ENCODE measurements at regions not wholly inside any gene's neighbourhood (a gene's known extent, or its start where the extent isn't known, plus 50 kb on each side); places are given as distances from the start of the nearest gene placed in this dataset.

GRCh38 chr1:234907208-234907939 lies 221.3 kb downstream of the TOMM20 start:
- peak overlapping the region in 1 of 2 donors; percentile 52 for H3K27ac Mint-ChIP-seq
- no peak overlapping the region for H3K4me3 Mint-ChIP-seq
- no peaks in the 10 kb centered on the region for H3K36me3 Mint-ChIP-seq (ENCODE audit: insufficient read depth)
- no peaks in the 10 kb centered on the region for H3K27me3 Mint-ChIP-seq
- no peaks in the 10 kb centered on the region for H3K9me3 Mint-ChIP-seq
- H3K4me1 Mint-ChIP-seq (ENCODE audit: low read depth in 2 of 2), result peaks cover 20 to 27% of the 10 kb centered on the region in 2 donors
- no peak for DNase-seq
- no peak for ATAC-seq (replicated peaks)

- H3K27ac Mint-ChIP-seq, result no peak overlapping the region
Observed at GRCh38 chr1:234906654-234907053, 222.0 kb downstream of the TOMM20 start.

GRCh38 chr1:234902774-234903547 lies 225.7 kb downstream of the TOMM20 start:
- H3K4me3 Mint-ChIP-seq, result no peak overlapping the region
- ATAC-seq (replicated peaks), result no peak

More at GRCh38 chr1:234906654-234907053, 222.0 kb downstream of the TOMM20 start:
- H3K36me3 Mint-ChIP-seq (ENCODE audit: insufficient read depth), result no peaks in the 10 kb centered on the region
- H3K27me3 Mint-ChIP-seq, result no peaks in the 10 kb centered on the region
- H3K4me3 Mint-ChIP-seq, result no peak overlapping the region
- no peak for ATAC-seq (replicated peaks)
- no peak for DNase-seq
- no peaks in the 10 kb centered on the region for H3K9me3 Mint-ChIP-seq
- H3K4me1 Mint-ChIP-seq (ENCODE audit: low read depth in 2 of 2), result peaks cover 14 to 19% of the 10 kb centered on the region in 2 donors

GRCh38 chr1:234901491-234902049 lies 227.1 kb downstream of the TOMM20 start:
- DNase-seq (no peak), ATAC-seq (replicated peaks) (no peak)
- no peaks in the 10 kb centered on the region for H3K27me3 Mint-ChIP-seq
- no peak overlapping the region for H3K4me3 Mint-ChIP-seq
- no peak overlapping the region for H3K27ac Mint-ChIP-seq
- no peaks in the 10 kb centered on the region for H3K9me3 Mint-ChIP-seq
- H3K36me3 Mint-ChIP-seq (ENCODE audit: insufficient read depth), result no peaks in the 10 kb centered on the region
- H3K4me1 Mint-ChIP-seq (ENCODE audit: low read depth in 2 of 2), result no peaks in the 10 kb centered on the region

More at GRCh38 chr1:234902774-234903547, 225.7 kb downstream of the TOMM20 start:
- Mint-ChIP-seq H3K9me3 (no peaks in the 10 kb centered on the region), H3K4me1 (ENCODE audit: low read depth in 2 of 2) (no peaks in the 10 kb centered on the region), H3K27ac (no peak overlapping the region), H3K27me3 (no peaks in the 10 kb centered on the region), H3K36me3 (ENCODE audit: insufficient read depth) (no peaks in the 10 kb centered on the region)
- no peak for DNase-seq

- no peak overlapping the region for H3K27ac Mint-ChIP-seq
- no peaks in the 10 kb centered on the region for H3K36me3 Mint-ChIP-seq (ENCODE audit: insufficient read depth)
- H3K27me3 Mint-ChIP-seq, result no peaks in the 10 kb centered on the region
- no peak overlapping the region for H3K4me3 Mint-ChIP-seq
- H3K4me1 Mint-ChIP-seq (ENCODE audit: low read depth in 2 of 2), result no peaks in the 10 kb centered on the region
- ATAC-seq (replicated peaks) (no peak), DNase-seq (no peak)
- no peaks in the 10 kb centered on the region for H3K9me3 Mint-ChIP-seq
Observed at GRCh38 chr1:234900595-234900994, 228.0 kb downstream of the TOMM20 start.

- Mint-ChIP-seq H3K27ac (no peak overlapping the region), H3K4me3 (no peak overlapping the region), H3K4me1 (ENCODE audit: low read depth in 2 of 2) (no peaks in the 10 kb centered on the region), H3K36me3 (ENCODE audit: insufficient read depth) (no peaks in the 10 kb centered on the region), H3K9me3 (no peaks in the 10 kb centered on the region), H3K27me3 (no peaks in the 10 kb centered on the region)
- no peak for DNase-seq
- ATAC-seq (replicated peaks), result no peak
Observed at GRCh38 chr1:234899730-234900072, 228.9 kb downstream of the TOMM20 start.

- DNase-seq, result no peak
- H3K27ac Mint-ChIP-seq, result no peak overlapping the region
Observed at GRCh38 chr1:234899041-234899729, 229.5 kb downstream of the TOMM20 start.

GRCh38 chr1:234898455-234899033 lies 230.1 kb downstream of the TOMM20 start:
- peaks cover 2 to 3% of the 10 kb centered on the region in 2 donors for H3K4me1 Mint-ChIP-seq (ENCODE audit: low read depth in 2 of 2)
- no peak overlapping the region for H3K27ac Mint-ChIP-seq
- no peaks in the 10 kb centered on the region for H3K36me3 Mint-ChIP-seq (ENCODE audit: insufficient read depth)
- no peaks in the 10 kb centered on the region for H3K9me3 Mint-ChIP-seq
- H3K27me3 Mint-ChIP-seq, result no peaks in the 10 kb centered on the region
- ATAC-seq (replicated peaks) (no peak), DNase-seq (no peak)
- no peak overlapping the region for H3K4me3 Mint-ChIP-seq

More at GRCh38 chr1:234899041-234899729, 229.5 kb downstream of the TOMM20 start:
- Mint-ChIP-seq H3K4me3 (no peak overlapping the region), H3K27me3 (no peaks in the 10 kb centered on the region), H3K4me1 (ENCODE audit: low read depth in 2 of 2) (peaks cover under 1 to 2% of the 10 kb centered on the region in 2 donors), H3K36me3 (ENCODE audit: insufficient read depth) (no peaks in the 10 kb centered on the region), H3K9me3 (no peaks in the 10 kb centered on the region)
- no peak for ATAC-seq (replicated peaks)

- Mint-ChIP-seq H3K4me3 (no peak overlapping the region), H3K27ac (no peak overlapping the region), H3K27me3 (no peaks in the 10 kb centered on the region), H3K36me3 (ENCODE audit: insufficient read depth) (no peaks in the 10 kb centered on the region), H3K4me1 (ENCODE audit: low read depth in 2 of 2) (peaks cover 2 to 3% of the 10 kb centered on the region in 2 donors), H3K9me3 (no peaks in the 10 kb centered on the region)
- DNase-seq, result no peak
- no peak for ATAC-seq (replicated peaks)
Observed at GRCh38 chr1:234897754-234898454, 230.7 kb downstream of the TOMM20 start.

- ATAC-seq (replicated peaks) (no peak), DNase-seq (no peak)
- H3K27ac Mint-ChIP-seq, result no peak overlapping the region
- H3K9me3 Mint-ChIP-seq, result no peaks in the 10 kb centered on the region
- H3K4me3 Mint-ChIP-seq, result no peak overlapping the region
- H3K27me3 Mint-ChIP-seq, result no peaks in the 10 kb centered on the region
- H3K36me3 Mint-ChIP-seq (ENCODE audit: insufficient read depth), result no peaks in the 10 kb centered on the region
- H3K4me1 Mint-ChIP-seq (ENCODE audit: low read depth in 2 of 2), result peaks cover 2 to 3% of the 10 kb centered on the region in 2 donors
Observed at GRCh38 chr1:234897390-234897749, 231.3 kb downstream of the TOMM20 start.

- ATAC-seq (replicated peaks), result no peak
- no peaks in the 10 kb centered on the region for H3K9me3 Mint-ChIP-seq
- DNase-seq, result no peak
- H3K27ac Mint-ChIP-seq, result no peak overlapping the region
- H3K4me1 Mint-ChIP-seq (ENCODE audit: low read depth in 2 of 2), result peaks cover 2 to 3% of the 10 kb centered on the region in 2 donors
- no peaks in the 10 kb centered on the region for H3K36me3 Mint-ChIP-seq (ENCODE audit: insufficient read depth)
- no peak overlapping the region for H3K4me3 Mint-ChIP-seq
- no peaks in the 10 kb centered on the region for H3K27me3 Mint-ChIP-seq
Observed at GRCh38 chr1:234896477-234897389, 231.9 kb downstream of the TOMM20 start.

All from effector memory CD8-positive, alpha-beta T cell (primary cell).